NCI-H446 (cell line): ENCODE measurements at regions not wholly inside any gene's neighbourhood (a gene's known extent, or its start where the extent isn't known, plus 50 kb on each side); places are given as distances from the start of the nearest gene placed in this dataset.
"Not testable (repeated sequence)": the region's sequence is repeated elsewhere in the genome, so short reads cannot be mapped to it uniquely, and the experiment has no call there.

Experiments
- DNase-seq, 2 experiments: peaks; one replicate each; lab custom pipeline; 2025; lab: John Stamatoyannopoulos, UW

GRCh38 chr4:63063760-63064159 lies 1345.5 kb downstream of the TECRL start:
- no peak for DNase-seq

DNA sequence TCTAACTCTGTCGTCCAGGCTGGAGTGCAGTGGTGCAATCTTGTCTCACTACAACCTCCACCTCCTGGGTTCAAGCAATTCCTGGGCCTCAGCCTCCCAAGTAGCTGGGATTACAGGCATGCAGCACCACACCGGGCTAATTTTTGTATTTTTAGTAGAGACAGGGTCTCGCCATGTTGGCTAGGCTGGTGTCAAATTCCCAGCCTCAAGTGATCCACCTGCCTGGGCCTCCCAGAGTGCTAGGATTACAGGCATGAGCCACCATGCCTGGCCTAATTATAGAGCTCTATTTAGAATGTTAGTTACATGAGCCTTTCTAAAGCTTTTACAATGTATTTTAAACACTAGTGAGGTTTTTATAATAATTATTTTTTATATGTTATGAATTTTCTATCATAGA lies 1346.4 kb downstream of the TECRL start:
- not testable (repeated sequence) for DNase-seq

- no peak for DNase-seq
These were observed 1359.5 kb downstream of the TECRL start for GRCh38 chr4:63049726-63050125.

DNA sequence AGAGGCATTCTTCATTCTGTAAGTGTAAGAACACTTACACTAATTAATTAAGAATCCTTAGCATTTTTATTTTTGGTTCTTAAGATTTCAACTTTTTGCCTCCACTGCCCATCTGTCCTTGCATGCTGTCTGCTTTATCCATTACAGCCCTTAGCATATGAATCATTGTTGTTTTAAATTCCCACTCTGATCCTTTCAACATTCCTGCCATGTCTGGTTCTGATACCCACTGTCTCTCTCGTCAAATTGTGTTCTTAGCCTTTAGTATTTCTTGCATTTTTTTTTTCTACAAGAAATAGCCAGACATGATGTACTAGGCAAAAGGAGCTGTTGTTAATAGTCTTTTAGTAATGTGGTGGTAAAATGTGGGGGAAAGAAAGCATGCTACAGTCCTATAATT lies 1360.0 kb downstream of the TECRL start:
- DNase-seq, result no peak

GRCh38 chr4:63036159-63036866 lies 1372.9 kb downstream of the TECRL start:
- DNase-seq, result no peak

- no peak for DNase-seq
These were observed 1379.9 kb downstream of the TECRL start for GRCh38 chr4:63029380-63029779.

DNA sequence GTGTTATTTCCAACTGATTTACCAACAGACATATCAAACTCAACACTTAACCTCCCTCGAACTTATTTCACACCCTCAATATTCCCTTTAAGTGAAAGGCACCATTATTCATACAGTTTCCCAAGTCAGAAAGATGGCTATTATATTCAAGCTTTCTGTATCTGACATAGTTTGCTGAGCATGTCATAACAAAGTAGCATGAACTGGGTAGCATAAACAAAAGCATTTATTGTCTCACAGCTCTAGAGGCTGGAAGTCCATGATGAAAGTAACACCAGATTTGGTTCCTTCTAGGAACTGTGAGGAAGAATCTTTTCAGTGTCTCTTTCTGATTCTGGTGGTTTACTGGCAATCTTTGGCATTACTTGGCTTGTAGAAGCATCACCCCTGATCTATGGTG lies 1388.6 kb downstream of the TECRL start:
- no peak for DNase-seq

DNA sequence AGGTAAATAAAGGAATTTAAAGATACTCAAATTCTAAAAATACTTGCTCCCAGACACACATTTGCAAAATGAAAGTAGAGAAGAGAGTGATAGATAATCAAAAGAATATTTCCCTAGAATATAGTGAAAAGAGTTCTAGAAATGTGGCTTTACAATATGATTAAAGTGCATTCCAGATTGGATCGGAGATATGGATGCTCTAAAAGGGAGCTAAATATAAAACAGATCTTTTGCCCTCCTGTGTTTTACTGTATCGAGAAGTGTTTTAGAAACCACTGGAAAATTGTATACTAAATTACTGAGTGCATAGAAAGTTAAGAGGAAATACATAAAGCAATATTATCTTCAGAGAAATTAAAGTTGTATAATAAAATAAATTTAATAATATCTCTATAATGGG lies 1392.0 kb downstream of the TECRL start:
- no peak for DNase-seq

DNA sequence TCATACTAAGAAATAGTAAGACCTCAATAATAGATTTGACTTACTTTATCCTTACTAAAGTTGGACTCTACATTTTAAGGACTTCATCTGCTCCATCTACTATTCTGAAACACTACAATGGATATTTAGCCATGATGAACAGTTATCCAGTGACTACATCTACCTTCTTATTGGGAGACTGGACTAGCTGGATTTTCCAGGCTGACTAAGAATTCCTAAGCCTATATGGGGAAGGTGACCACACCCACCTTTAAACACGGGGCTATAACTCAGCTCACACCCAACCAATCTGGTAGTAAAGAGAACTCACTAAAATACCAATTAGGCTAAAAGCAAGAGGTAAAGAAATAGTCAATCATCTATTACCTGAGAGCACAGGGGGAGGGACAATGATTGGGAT lies 1438.4 kb downstream of the TECRL start:
- no peak for DNase-seq

DNA sequence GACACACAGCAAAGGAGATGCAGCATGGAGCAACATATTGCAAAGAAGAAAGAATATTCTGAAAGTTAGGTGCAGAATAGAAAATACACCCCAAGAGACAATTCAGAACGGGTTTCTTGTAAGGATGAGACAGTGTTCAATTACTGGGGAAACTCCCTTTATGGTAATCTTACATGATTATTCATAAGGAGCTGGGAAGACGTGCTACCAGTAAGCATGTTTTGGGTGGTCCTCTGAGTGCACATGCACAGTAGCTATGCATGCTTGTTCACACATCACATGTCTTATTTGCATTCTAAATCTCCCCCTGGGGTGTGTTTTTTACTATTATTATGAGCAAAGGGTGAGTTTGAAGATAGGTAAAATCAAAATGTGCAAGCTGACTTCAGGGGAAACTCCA lies 1448.8 kb downstream of the TECRL start:
- no peak for DNase-seq

DNA sequence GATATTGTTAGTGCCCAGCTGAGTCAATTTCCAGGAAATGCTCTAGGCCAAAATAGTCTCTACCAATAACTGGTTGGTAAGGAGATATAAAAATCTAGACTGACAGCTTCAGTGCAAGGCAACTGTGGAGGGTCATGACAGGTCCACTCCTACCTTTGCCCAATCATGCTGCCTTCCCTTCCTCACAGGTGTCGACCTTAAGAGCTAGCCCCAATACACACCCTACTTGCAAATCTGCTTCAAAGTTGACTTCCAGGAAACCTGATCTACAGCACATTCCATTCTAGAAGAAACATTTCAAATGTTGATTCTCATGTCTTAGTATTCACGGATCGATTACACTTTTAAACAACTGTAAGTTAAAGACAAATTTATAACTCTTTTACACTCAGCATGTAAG lies 1455.5 kb downstream of the TECRL start:
- no peak for DNase-seq

DNA sequence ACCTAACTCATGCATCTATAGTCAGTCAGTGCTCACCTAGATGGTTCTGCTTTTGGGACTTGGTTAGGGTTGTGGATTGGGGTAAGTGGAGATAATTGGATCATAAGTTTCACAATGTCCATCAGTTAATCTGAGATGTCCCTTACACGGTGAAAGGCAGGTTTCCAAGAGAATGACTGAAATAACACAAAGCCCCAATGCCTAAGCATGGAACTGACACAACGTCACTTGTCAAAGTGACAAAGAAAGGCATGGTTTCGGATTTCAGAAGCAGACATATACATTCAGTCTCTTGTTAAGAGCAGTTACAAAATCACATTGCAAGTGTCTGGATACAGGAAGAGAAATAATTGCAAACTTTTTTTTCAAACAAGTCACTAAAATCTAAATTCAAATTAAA lies 1456.9 kb downstream of the TECRL start:
- no peak for DNase-seq

DNA sequence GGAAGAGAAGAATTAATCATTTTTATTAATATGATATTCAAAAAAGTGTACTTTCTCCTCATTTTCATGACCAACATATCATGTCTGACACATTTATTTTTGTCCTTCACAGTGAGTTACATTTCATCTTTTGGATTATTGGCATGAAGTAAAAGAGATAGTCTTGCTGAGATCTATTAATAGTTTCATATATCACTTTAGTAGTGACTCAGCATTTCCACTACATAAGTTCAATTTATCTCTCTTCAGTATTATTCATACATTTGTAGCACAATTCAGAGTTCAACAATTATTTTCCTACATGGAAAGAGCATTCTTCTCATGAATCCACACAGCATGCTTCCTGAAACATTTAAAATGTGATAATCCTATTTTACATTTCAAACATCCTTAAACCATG lies 1461.1 kb downstream of the TECRL start:
- DNase-seq, result no peak

DNA sequence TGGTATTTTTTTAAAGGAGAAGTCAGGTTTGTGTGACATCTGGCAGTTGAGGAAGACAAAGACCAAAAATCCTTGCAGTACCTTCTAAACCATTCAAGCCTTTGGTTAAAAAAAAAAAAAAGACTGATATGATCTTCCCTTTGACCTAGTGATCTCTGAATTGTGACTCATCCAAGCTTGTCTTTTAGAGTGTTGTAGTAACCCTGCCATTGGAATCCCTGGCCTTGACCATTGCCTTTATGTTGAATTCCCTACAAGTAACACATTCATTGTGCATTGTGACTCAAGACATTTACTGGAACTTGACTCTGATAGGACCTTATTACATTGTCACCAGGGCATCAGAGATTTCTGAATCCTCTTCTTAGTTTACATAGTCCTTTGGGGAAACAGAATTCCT lies 1469.0 kb downstream of the TECRL start:
- no peak for DNase-seq

DNA sequence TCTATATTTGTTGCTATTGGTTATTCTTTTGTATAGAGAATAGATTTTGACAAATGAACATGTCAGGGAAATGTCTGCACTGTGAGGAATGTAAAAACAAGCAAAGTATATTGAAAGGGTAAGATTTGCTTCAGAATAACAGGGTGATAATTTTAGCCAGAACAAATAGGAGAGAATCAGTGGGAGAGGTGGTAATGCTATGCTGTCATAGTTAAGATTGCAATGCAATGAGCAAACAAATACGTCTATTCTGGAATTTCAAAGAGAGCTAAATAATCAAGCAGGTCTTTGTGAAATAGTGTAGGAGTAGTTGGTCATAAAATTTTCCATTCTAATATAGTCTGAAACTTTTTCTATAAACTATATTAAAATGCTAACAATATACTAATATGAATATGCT lies 1478.4 kb downstream of the TECRL start:
- DNase-seq, result no peak

DNA sequence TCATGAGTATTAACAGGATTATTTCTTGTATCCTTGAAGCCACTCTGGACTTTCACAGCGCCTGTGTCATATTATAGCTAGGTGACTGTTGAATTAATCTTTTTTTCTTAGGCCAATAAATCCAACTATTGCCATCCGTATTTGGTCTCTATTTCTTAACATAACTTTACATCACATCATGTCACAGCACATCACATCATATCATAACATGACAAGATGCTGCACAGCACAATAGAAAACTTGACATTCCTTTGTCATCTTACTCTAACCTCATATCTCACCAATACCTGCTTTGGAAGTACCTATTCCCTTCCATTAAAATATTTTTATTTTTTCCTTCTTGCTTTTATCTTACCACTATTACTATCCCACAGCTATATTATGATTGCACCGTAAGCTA lies 1480.8 kb downstream of the TECRL start:
- DNase-seq, result no peak

- DNase-seq, result no peak
These were observed 1481.7 kb downstream of the TECRL start for GRCh38 chr4:62927574-62927973.

- no peak for DNase-seq
These were observed 1485.5 kb downstream of the TECRL start for GRCh38 chr4:62923783-62924182.

- no peak for DNase-seq
These were observed 1491.6 kb downstream of the TECRL start for GRCh38 chr4:62917649-62918048.

DNA sequence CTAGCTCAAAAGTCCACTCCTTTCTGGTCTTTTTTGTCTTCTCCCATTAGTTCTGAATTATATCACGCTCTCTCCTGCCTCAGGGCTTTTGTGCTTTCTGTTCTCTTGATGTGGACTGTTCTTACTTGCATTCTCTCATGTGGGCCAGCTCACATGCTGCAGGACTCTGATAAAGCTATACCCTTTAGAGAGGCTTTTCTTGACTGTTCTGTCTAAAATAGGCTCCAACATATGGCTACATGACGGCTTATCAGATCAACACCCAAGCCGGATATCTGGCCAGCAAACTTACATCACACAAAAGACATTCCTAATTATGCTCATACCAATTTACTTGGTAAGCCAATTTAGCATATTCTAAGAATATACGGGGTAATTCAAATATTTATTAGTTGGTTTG lies 1494.5 kb downstream of the TECRL start:
- DNase-seq, result no peak

- no peak for DNase-seq
These were observed 1496.2 kb downstream of the TECRL start for GRCh38 chr4:62913065-62913464.

GRCh38 chr4:62912531-62912930 lies 1496.7 kb downstream of the TECRL start:
- DNase-seq, result peak in 1 of 2 experiments; percentile 27

DNA sequence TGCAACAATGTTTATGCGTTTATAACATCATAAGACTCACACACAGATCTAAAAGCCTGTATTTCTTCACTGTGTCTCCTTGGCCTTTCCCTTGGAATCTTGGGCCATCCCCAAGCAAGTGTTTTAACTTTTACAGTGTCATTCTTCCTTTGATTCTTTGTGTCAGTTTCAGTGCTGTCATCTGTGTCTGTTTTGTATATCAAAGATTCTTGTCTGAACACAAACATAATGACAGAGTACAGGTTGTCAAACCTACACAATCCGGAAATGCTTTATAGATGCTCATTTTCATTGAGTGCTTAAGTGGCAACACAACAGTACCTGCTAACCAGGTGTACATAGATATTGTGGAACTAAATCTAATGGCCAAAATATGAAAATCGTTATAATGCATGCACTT lies 1500.0 kb downstream of the TECRL start:
- DNase-seq, result no peak

GRCh38 chr4:62901101-62901500 lies 1508.1 kb downstream of the TECRL start:
- DNase-seq, result no peak
